K562 (cell line): ENCODE measurements at regions not wholly inside any gene's neighbourhood (a gene's known extent, or its start where the extent isn't known, plus 50 kb on each side); places are given as distances from the start of the nearest gene placed in this dataset.

Source experiments
- CBFB ChIP-seq: sonication (generic); formaldehyde crosslinking; IDR thresholded peaks from 2 replicates; pipeline ENCODE4 v1.4.0; 2020; ENCODE audit warnings: mild to moderate bottlenecking, missing genetic modification reagents
- EP300 ChIP-seq: IDR thresholded peaks from 2 replicates; pipeline ENCODE4 v1.6.1; 2012; ENCODE audit warnings: low read length, improper control_type of control experiment
- GABPA ChIP-seq: fragments of 200-800 bp; sonication (Bioruptor generic); conservative IDR thresholded peaks from 2 replicates; pipeline ENCODE4 v1.6.1; 2016; ENCODE audit warnings: low read depth, missing genetic modification characterization, missing compliant biosample characterization
- ILK ChIP-seq: fragments of 450-650 bp; IDR thresholded peaks from 2 replicates; pipeline ENCODE4 v1.6.1; 2016; ENCODE audit warnings: missing genetic modification characterization, low read depth, mild to moderate bottlenecking, missing compliant biosample characterization, moderate library complexity, borderline replicate concordance
- MCM7 ChIP-seq, 2 experiments: fragments of 450-650 bp; IDR thresholded peaks; 2 replicates each; pipeline ENCODE4 v1.6.1; 2016 to 2018
- RBM25 ChIP-seq: fragments of 200-400 bp; formaldehyde crosslinking; IDR thresholded peaks from 2 replicates; pipeline ENCODE4 v1.6.1; 2018; ENCODE audit warnings: low read length, low read depth, moderate library complexity; ENCODE audit not compliant: severe bottlenecking
- ZNF699 ChIP-seq: fragments of 250-450 bp; sonication (Bioruptor Pico); IDR thresholded peaks from 2 replicates; pipeline ENCODE4 v1.8.0; 2021; ENCODE audit warnings: mild to moderate bottlenecking, moderate library complexity; ENCODE audit not compliant: insufficient replicate concordance
- TF ChIP-seq, protein P1 (sequence below): fragments of 450-650 bp; IDR thresholded peaks from 2 replicates; pipeline ENCODE4 v1.6.1; 2017; ENCODE audit warnings: antibody characterized with exemption
- TF ChIP-seq, protein P2 (sequence below): fragments of 450-650 bp; formaldehyde crosslinking; IDR thresholded peaks from 2 replicates; pipeline ENCODE4 v1.4.0; 2020; ENCODE audit warnings: mild to moderate bottlenecking
- TF ChIP-seq, protein P3 (sequence below): IDR thresholded peaks from 2 replicates; pipeline ENCODE4 v1.6.1; 2011; ENCODE audit not compliant: insufficient read length; ENCODE audit errors: extremely low read depth

DNA sequence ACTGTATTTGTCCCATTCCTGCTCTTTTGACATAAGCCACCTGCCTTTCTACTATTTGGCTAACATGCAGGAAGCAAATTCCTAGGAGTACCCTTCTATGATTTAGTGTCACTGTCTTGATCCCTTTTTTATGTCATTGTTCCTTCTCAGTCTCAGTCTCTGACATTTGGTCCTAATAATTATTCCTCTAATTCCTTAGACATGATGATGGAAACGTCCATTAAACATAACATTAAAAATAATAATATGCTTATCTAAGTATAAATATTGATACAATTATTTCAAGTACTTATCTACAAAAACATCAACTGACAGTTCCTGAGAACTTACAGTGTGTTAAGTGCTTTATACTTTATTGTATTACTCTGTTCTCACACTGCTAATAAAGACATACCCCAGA, 857.0 kb upstream of the LCORL start (continued):
- TF ChIP-seq, protein P1, sequence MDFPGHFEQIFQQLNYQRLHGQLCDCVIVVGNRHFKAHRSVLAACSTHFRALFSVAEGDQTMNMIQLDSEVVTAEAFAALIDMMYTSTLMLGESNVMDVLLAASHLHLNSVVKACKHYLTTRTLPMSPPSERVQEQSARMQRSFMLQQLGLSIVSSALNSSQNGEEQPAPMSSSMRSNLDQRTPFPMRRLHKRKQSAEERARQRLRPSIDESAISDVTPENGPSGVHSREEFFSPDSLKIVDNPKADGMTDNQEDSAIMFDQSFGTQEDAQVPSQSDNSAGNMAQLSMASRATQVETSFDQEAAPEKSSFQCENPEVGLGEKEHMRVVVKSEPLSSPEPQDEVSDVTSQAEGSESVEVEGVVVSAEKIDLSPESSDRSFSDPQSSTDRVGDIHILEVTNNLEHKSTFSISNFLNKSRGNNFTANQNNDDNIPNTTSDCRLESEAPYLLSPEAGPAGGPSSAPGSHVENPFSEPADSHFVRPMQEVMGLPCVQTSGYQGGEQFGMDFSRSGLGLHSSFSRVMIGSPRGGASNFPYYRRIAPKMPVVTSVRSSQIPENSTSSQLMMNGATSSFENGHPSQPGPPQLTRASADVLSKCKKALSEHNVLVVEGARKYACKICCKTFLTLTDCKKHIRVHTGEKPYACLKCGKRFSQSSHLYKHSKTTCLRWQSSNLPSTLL, result no peak
- no peak for TF ChIP-seq ZNF699
- no peak for TF ChIP-seq MCM7 (IDR thresholded peaks at IDR 0.05)
- no peak for TF ChIP-seq ILK (tag)
- TF ChIP-seq, protein P2, sequence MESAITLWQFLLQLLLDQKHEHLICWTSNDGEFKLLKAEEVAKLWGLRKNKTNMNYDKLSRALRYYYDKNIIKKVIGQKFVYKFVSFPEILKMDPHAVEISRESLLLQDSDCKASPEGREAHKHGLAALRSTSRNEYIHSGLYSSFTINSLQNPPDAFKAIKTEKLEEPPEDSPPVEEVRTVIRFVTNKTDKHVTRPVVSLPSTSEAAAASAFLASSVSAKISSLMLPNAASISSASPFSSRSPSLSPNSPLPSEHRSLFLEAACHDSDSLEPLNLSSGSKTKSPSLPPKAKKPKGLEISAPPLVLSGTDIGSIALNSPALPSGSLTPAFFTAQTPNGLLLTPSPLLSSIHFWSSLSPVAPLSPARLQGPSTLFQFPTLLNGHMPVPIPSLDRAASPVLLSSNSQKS (CRISPR knock-in tag), result no peak
- no peak for TF ChIP-seq CBFB (CRISPR knock-in tag)
- no peak for TF ChIP-seq GABPA (tag)
- TF ChIP-seq RBM25, result no peak
- TF ChIP-seq, protein P3, sequence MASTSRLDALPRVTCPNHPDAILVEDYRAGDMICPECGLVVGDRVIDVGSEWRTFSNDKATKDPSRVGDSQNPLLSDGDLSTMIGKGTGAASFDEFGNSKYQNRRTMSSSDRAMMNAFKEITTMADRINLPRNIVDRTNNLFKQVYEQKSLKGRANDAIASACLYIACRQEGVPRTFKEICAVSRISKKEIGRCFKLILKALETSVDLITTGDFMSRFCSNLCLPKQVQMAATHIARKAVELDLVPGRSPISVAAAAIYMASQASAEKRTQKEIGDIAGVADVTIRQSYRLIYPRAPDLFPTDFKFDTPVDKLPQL, result no peak
- TF ChIP-seq EP300, result no peak
